Fibroblast of mammary gland (primary cell): ENCODE measurements at regions not wholly inside any gene's neighbourhood (a gene's known extent, or its start where the extent isn't known, plus 50 kb on each side); places are given as distances from the start of the nearest gene placed in this dataset.

Experiments used
- DNase-seq: peaks from one replicate; pipeline ENCODE4 v3.0.0-alpha.2; 2010; ENCODE audit warnings: low read depth
- H3K4me3 ChIP-seq: 2 replicates; pipeline ENCODE4 v1.5.1; 2011; ENCODE audit warnings: low read depth, mild to moderate bottlenecking, low read length, moderate library complexity; ENCODE audit not compliant: control insufficient read depth
- TF ChIP-seq, protein P1 (sequence below): conservative IDR thresholded peaks from 2 replicates; pipeline ENCODE4 v1.5.1; 2011; ENCODE audit warnings: low read depth, low read length, inconsistent platforms; ENCODE audit not compliant: control insufficient read depth, insufficient read depth

DNA sequence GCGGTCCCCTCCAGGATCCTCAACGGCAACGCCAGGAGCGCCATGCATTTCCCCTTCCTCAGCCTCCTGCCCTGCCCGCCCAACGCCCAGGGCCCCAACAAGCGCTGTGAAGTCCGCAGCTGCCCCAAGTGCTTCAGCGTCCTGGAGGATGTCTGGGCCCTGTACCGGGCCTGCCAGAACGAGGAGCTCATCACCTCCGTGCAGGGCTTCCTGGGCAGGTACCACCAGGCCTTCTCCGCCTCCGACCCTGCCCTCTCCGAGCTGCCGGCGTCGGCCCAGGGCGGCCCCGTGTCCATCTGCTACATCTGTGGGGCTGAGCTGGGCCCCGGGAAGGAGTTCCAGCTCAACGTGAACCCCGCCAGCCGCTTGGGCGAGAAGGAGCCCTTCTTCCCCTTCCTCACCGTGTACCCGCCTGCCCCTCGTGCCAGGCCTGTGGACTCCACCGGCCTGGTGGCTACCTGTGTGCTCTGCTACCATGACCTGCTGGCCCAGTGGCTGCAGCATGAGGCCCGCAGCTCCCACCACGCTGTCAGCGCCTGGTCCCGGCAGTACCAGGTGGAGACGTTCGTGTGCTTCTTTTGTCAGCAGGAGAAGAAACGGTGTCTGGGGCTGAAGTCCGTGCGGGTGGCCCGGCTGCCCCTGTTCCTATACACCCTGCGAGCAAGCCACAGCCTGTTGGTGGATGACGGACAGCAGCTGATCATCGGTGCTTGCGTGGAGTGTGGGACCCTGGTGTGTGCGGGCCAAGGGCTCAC, 58.9 kb upstream of the CIBAR2 start:
- DNase-seq = no peak
- peak overlapping the region; percentile 69 for H3K4me3 ChIP-seq
- TF ChIP-seq, protein P1, sequence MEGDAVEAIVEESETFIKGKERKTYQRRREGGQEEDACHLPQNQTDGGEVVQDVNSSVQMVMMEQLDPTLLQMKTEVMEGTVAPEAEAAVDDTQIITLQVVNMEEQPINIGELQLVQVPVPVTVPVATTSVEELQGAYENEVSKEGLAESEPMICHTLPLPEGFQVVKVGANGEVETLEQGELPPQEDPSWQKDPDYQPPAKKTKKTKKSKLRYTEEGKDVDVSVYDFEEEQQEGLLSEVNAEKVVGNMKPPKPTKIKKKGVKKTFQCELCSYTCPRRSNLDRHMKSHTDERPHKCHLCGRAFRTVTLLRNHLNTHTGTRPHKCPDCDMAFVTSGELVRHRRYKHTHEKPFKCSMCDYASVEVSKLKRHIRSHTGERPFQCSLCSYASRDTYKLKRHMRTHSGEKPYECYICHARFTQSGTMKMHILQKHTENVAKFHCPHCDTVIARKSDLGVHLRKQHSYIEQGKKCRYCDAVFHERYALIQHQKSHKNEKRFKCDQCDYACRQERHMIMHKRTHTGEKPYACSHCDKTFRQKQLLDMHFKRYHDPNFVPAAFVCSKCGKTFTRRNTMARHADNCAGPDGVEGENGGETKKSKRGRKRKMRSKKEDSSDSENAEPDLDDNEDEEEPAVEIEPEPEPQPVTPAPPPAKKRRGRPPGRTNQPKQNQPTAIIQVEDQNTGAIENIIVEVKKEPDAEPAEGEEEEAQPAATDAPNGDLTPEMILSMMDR = no peak

GRCh38 chr16:85171759-85172454, 59.6 kb upstream of the CIBAR2 start:
- H3K4me3 ChIP-seq = peak overlapping the region; percentile 69
- DNase-seq = no peak
- TF ChIP-seq, protein P1 = no peak

- DNase-seq = peak; percentile 42
- TF ChIP-seq, protein P1 = peak; percentile 13
- H3K4me3 ChIP-seq = peak overlapping the region; percentile 69
Measured at GRCh38 chr16:85172455-85173145, 60.3 kb upstream of the CIBAR2 start.

DNA sequence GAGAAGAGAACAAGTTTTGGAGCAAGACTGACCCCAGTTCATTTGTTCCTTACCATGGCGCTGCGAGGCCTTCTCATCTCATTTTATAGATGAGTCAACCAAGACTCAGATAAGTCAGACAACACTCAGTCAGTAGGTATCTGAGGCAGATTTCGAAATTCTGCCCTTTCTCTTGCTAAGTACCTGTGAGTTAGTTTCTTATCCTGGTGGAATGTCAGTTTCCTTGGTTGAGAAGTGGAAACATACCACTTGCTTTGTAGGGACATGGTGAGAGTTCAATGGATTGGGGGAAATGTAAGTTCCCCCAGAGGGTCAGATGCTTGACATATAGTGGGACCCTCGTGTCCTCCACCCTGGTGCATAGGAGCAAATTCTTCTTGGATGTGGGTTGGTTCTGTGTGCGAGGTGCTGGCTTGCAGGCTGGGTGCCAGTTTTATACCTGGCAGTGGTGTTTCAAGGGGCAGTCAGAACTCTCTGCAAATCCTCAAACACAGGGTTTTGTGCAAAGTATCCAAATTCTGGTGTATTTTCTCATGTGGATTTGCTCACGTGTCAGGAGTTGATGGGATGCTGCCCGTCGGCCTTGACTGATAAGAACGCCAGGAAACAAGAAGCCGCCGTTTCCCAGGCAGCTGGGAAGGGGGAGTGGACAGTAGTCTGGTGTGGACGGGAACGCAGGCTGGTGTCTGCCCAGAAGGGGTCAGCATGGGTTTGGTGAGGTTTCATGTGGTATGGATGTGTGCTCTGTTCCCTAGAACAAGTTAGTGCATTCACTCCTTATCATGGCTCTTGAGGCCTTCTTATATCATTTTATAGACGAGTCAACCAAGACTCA, 61.1 kb upstream of the CIBAR2 start:
- DNase-seq = peak; percentile 95

GRCh38 chr16:85173981-85174751, 61.9 kb upstream of the CIBAR2 start:
- TF ChIP-seq, protein P1 = no peak
- H3K4me3 ChIP-seq = peak overlapping the region; percentile 29
- peak; percentile 82 for DNase-seq

More for the DNA sequence above, 61.1 kb upstream of the CIBAR2 start:
- TF ChIP-seq, protein P1 = peak; percentile 38
- peak overlapping the region; percentile 69 for H3K4me3 ChIP-seq
